PC-9 (cell line): ENCODE measurements at regions not wholly inside any gene's neighbourhood (a gene's known extent, or its start where the extent isn't known, plus 50 kb on each side); places are given as distances from the start of the nearest gene placed in this dataset.

Source experiments
- CTCF ChIP-seq: fragments of 200-600 bp; sonication (generic); conservative IDR thresholded peaks from 2 replicates; pipeline ENCODE4 v1.6.1; 2017; ENCODE audit warnings: mixed run types, antibody characterized with exemption, mild to moderate bottlenecking, moderate library complexity
- EZH2 ChIP-seq: fragments of 200-600 bp; sonication (generic); IDR thresholded peaks from 2 replicates; pipeline ENCODE4 v1.8.0; 2017; ENCODE audit warnings: antibody characterized with exemption, low read depth

GRCh38 chr1:213927846-213928245 lies 59.9 kb upstream of the PROX1 start:
- TF ChIP-seq CTCF, result no peak
- no peak for TF ChIP-seq EZH2
